NAMALWA (cell line): ENCODE measurements at regions not wholly inside any gene's neighbourhood (a gene's known extent, or its start where the extent isn't known, plus 50 kb on each side); places are given as distances from the start of the nearest gene placed in this dataset.
A peak's percentile ranks its signal among the peaks of the same experiment; 100 is the strongest.
"Not testable (repeated sequence)": the region's sequence is repeated elsewhere in the genome, so short reads cannot be mapped to it uniquely, and the experiment has no call there.

ENCODE experiments used
- DNase-seq: peaks from one replicate; pipeline ENCODE4 v3.0.0-alpha.2; 2015; ENCODE audit warnings: low spot score

- DNase-seq: no peak
These were observed 79.0 kb upstream of the CDH7 start for GRCh38 chr18:65671621-65672415.

GRCh38 chr18:65670145-65670544, 80.7 kb upstream of the CDH7 start:
- not testable (repeated sequence) for DNase-seq

GRCh38 chr18:65661391-65661790, 89.4 kb upstream of the CDH7 start:
- DNase-seq: no peak

DNA sequence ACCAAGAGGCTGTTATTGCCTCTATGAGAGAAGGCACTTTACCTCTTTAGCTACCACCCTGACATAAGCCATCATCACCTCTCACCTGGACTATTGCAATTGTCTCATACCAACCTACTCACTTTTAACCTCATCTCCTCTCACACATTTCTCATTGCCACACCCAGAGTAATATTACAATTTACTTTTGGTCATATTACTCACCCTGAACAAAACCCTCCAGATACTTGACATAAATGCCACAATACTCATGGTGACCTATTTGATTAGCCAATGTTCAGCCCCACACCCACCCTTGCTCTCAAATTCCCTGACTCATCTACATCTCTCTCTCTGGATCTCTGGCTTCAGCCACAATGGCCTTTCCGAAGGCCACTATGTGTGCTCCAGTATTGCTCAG, 90.9 kb upstream of the CDH7 start:
- no peak for DNase-seq

GRCh38 chr18:65659312-65659711, 91.5 kb upstream of the CDH7 start:
- no peak for DNase-seq

GRCh38 chr18:65651192-65651591, 99.6 kb upstream of the CDH7 start:
- DNase-seq: no peak

DNA sequence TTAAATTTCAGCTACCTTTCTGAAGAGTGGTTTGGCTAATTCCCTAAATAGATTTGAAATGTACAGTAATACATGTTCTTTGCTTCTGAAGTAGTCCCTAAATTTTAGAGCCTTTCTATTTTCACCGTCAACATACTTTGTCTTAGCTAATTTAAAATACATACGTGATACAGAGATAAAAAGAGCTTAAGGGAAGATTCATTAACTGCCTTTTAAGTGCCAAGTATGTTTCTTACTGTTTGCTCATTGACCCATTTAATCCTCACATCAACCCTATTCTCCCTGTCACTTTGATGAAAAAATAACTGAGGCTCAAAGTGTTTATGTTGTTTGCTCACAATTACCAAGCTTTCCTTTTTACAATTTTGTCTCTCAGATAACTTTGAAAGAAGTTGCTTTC, 118.6 kb upstream of the CDH7 start:
- no peak for DNase-seq

GRCh38 chr18:65631766-65632165, 119.0 kb upstream of the CDH7 start:
- DNase-seq: no peak

DNA sequence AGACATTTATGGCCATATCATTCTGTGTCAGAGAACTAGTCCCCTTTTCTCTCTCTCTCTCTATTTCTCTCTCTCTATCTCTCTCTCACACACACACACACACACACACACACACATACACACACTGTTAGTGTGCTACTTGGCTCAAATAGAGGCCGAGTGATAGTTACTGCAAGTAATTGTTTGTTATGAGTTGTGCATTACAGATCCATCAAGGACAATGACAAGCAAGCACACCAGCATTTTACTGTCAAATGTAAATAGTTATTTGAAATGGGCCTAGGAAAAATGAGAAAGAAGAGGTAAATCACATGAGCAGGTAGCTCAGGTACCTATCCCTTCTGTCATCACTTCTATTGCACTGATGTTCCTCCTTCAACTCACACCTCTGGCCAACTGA, 122.4 kb upstream of the CDH7 start:
- no peak for DNase-seq

GRCh38 chr18:65623676-65624075, 127.1 kb upstream of the CDH7 start:
- DNase-seq: no peak

DNA sequence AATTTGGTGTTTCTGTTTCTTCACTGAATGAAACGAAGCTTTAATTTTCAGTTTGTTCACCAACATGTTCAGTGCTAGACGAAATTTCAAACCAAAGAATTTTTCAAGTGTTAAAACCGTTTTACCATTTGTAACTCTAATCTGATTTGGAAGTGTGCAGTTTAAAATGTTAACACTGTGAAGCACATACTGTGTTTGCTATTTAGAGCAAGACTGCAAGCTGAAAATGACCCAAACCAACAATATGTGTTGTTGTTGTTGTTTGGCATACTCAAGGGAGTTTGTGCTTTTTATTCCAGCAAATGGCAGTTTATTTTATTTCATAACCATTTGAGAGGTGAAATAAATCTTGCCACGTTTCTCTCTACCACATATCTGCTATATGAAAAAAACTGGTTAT, 128.4 kb upstream of the CDH7 start:
- DNase-seq: no peak

DNA sequence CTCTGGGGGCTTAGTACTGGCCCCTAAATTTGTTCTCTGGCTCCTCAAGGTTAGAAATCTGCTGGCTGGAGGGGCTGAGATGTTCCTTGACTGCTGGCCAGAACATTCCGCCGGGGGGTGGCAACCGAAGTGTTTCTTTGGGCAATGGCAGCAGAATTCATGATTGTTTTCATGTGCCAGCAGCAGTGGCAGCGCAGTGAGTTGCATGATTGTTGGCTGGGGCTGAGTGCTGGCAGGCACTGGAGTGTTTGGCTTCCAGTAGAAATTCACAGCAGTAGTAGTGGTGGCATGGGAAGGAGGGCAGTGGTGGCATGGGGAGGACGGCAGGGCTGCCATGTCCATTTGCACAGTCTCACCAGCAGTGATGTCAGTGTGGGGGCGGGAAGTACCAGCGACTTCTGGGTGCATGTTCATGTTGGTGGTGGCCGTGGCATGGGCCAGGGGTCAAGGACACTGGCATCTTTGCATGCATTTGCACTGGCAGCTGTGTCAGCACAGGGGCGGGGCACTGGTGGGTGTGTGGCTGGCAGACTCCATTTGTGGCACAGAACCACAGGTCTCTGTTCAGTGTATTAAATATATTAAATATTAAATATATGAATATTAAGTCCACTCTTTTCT, 130.6 kb upstream of the CDH7 start:
- no peak for DNase-seq

GRCh38 chr18:65610939-65611338, 139.9 kb upstream of the CDH7 start:
- no peak for DNase-seq

GRCh38 chr18:65608471-65608870, 142.3 kb upstream of the CDH7 start:
- no peak for DNase-seq

- DNase-seq: no peak
These were observed 143.7 kb upstream of the CDH7 start for GRCh38 chr18:65607161-65607560.

GRCh38 chr18:65606551-65607130, 144.2 kb upstream of the CDH7 start:
- no peak for DNase-seq

DNA sequence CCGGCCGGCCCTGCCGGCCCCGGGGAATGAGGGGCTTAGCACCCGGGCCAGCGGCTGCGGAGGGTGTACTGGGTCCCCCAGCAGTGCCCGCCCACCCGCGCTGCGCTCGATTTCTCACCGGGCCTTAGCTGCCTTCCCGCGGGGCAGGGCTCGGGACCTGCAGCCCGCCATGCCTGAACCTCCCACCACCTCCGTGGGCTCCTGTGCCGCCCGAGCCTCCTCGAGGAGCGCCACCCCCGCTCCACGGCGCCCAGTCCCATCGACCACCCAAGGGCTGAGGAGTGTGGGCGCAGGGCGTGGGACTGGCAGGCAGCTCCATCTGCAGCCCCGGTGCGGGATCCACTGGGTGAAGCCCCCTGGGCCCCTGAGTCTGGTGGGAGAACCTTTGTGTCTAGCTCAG, 145.5 kb upstream of the CDH7 start:
- not testable (repeated sequence) for DNase-seq

GRCh38 chr18:65601775-65602174, 149.0 kb upstream of the CDH7 start:
- no peak for DNase-seq

- DNase-seq: no peak
These were observed 158.4 kb upstream of the CDH7 start for GRCh38 chr18:65592435-65592834.

GRCh38 chr18:65587491-65587890, 163.3 kb upstream of the CDH7 start:
- no peak for DNase-seq

DNA sequence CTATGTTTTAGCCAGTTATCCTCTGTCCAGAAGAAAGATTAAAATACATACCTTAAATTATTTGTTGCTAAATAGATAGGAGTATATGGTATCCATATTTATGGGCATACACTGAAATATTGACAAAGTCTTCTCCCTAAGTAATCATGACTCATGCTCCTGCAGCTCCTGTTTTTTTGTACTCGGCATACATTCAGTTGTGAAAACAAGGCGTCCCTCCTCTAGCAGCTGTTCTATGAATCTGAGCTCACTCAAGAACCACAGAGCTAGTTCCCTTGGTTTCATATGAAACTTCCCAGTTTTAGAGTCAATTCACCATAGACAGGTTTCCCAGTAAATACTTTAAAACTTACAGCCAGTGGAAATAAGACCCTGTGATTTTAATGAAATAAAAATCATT, 168.7 kb upstream of the CDH7 start:
- not testable (repeated sequence) for DNase-seq

GRCh38 chr18:65568866-65569265, 181.9 kb upstream of the CDH7 start:
- DNase-seq: no peak

DNA sequence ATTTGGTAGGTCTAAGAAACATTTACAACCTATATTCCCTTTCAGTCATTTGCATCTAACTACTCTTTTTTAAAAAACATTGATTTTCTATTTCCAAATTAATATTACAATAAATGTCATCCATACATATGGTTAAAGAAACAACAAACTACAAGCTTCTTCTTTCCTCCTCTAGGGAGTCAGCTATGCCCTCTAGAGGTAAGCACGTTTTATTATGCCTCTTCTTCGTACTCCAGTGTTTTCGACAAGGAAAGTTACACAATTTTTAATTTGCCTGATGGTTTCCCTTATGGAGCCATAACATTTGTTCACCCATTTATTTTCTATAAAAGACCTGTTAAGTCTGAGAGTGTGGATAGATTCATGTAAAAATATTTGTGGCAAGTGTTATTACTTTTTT, 183.4 kb upstream of the CDH7 start:
- DNase-seq: peak; percentile 30

DNA sequence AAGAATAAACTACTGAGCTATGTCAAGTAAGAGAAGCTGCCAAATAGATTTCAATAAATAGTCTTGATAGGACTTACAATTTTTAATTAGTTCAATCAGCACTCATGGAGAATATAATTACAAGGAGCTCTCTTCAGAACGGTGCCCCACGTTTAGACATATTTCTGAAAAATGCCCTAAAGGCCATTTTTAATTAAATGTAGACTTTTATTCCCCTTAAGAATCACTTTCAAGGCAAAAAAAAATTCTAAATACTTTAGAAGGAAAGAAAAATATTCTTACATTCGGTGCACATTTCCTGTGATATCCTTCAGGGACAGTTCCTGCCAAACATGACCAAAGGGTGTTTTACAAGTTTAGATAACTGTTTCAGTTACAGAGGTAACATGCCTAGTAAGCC, 202.5 kb upstream of the CDH7 start:
- DNase-seq: no peak
